ENCODE measurements at regions not wholly inside any gene's neighbourhood (a gene's known extent, or its start where the extent isn't known, plus 50 kb on each side); places are given as distances from the start of the nearest gene placed in this dataset.
"Not testable (repeated sequence)": the region's sequence is repeated elsewhere in the genome, so short reads cannot be mapped to it uniquely, and the experiment has no call there.

- FAIRE-seq, result no peak
- DNase-seq (ENCODE audit: insufficient read length, low spot score), result no peak
- TF ChIP-seq CTCF (IDR thresholded peaks at IDR 0.05; ENCODE audit: insufficient read depth, missing control alignments), result no peak
Measured at GRCh38 chr1:73194965-73195364, 912.6 kb upstream of the NEGR1 start.

GRCh38 chr1:73183581-73183980 lies 901.2 kb upstream of the NEGR1 start:
- DNase-seq (ENCODE audit: insufficient read length, low spot score); FAIRE-seq: not testable (repeated sequence)

- DNase-seq (ENCODE audit: insufficient read length, low spot score) (no peak), FAIRE-seq (no peak)
- no peak for TF ChIP-seq CTCF (IDR thresholded peaks at IDR 0.05; ENCODE audit: insufficient read depth, missing control alignments)
Measured at GRCh38 chr1:73181190-73181540, 898.8 kb upstream of the NEGR1 start.

- FAIRE-seq (no peak), DNase-seq (ENCODE audit: insufficient read length, low spot score) (no peak)
- TF ChIP-seq CTCF (IDR thresholded peaks at IDR 0.05; ENCODE audit: insufficient read depth, missing control alignments), result no peak
Measured at GRCh38 chr1:73180397-73181189, 898.3 kb upstream of the NEGR1 start.

GRCh38 chr1:73176902-73177301 lies 894.6 kb upstream of the NEGR1 start:
- TF ChIP-seq CTCF (IDR thresholded peaks at IDR 0.05; ENCODE audit: insufficient read depth, missing control alignments), result no peak
- DNase-seq (ENCODE audit: insufficient read length, low spot score), result no peak
- no peak for FAIRE-seq

- TF ChIP-seq CTCF (IDR thresholded peaks at IDR 0.05; ENCODE audit: insufficient read depth, missing control alignments), result no peak
- no peak for FAIRE-seq
Measured at GRCh38 chr1:73167009-73167657, 884.8 kb upstream of the NEGR1 start.

GRCh38 chr1:73162564-73162963 lies 880.2 kb upstream of the NEGR1 start:
- DNase-seq (ENCODE audit: insufficient read length, low spot score) (no peak), FAIRE-seq (no peak)
- no peak for TF ChIP-seq CTCF (IDR thresholded peaks at IDR 0.05; ENCODE audit: insufficient read depth, missing control alignments)

More at GRCh38 chr1:73167009-73167657, 884.8 kb upstream of the NEGR1 start:
- no peak for DNase-seq (ENCODE audit: insufficient read length, low spot score)
